IMR-90 (cell line): ENCODE measurements at regions not wholly inside any gene's neighbourhood (a gene's known extent, or its start where the extent isn't known, plus 50 kb on each side); places are given as distances from the start of the nearest gene placed in this dataset.

Source experiments
- CEBPB ChIP-seq: IDR thresholded peaks from 2 replicates; pipeline ENCODE4 v1.6.1; 2012; ENCODE audit warnings: low read depth, low read length, improper control_type of control experiment
- FOS ChIP-seq: fragments of 150-350 bp; IDR thresholded peaks from 2 replicates; pipeline ENCODE4 v1.6.1; 2016; ENCODE audit warnings: low read depth, low read length
- MAFK ChIP-seq: IDR thresholded peaks from 2 replicates; pipeline ENCODE4 v1.6.1; 2012; ENCODE audit warnings: low read depth, low read length, improper control_type of control experiment
- MAZ ChIP-seq: IDR thresholded peaks from 2 replicates; pipeline ENCODE4 v1.6.1; 2012; ENCODE audit warnings: low read depth, mild to moderate bottlenecking, low read length, improper control_type of control experiment, moderate library complexity, borderline replicate concordance
- MXI1 ChIP-seq: IDR thresholded peaks from 2 replicates; pipeline ENCODE4 v1.6.1; 2012; ENCODE audit warnings: low read depth, mild to moderate bottlenecking, low read length, moderate library complexity, borderline replicate concordance
- NFE2L2 ChIP-seq: fragments of 150-350 bp; IDR thresholded peaks from 2 replicates; pipeline ENCODE4 v1.6.1; 2016; ENCODE audit warnings: low read depth, mild to moderate bottlenecking, low read length
- POLR2A ChIP-seq: IDR thresholded peaks from 2 replicates; pipeline ENCODE4 v1.6.1; 2012; ENCODE audit warnings: mild to moderate bottlenecking, low read depth, low read length
- RAD21 ChIP-seq: IDR thresholded peaks from 2 replicates; pipeline ENCODE4 v1.6.1; 2012; ENCODE audit warnings: low read length, improper control_type of control experiment
- RFX5 ChIP-seq: IDR thresholded peaks from 2 replicates; pipeline ENCODE4 v1.8.0; 2012; ENCODE audit warnings: low read depth, mild to moderate bottlenecking, low read length, moderate library complexity
- SMC3 ChIP-seq: fragments of 150-350 bp; IDR thresholded peaks from 2 replicates; pipeline ENCODE4 v1.6.1; 2016; ENCODE audit warnings: low read depth, mild to moderate bottlenecking, antibody characterized with exemption, low read length, moderate library complexity
- TF ChIP-seq, protein P1 (sequence below): conservative IDR thresholded peaks from 2 replicates; pipeline ENCODE4 v1.5.1; 2012; ENCODE audit warnings: mild to moderate bottlenecking, low read depth, low read length, improper control_type of control experiment

GRCh38 chr17:73957564-73957963, 245.9 kb upstream of the RPL38 start:
- TF ChIP-seq, protein P1, sequence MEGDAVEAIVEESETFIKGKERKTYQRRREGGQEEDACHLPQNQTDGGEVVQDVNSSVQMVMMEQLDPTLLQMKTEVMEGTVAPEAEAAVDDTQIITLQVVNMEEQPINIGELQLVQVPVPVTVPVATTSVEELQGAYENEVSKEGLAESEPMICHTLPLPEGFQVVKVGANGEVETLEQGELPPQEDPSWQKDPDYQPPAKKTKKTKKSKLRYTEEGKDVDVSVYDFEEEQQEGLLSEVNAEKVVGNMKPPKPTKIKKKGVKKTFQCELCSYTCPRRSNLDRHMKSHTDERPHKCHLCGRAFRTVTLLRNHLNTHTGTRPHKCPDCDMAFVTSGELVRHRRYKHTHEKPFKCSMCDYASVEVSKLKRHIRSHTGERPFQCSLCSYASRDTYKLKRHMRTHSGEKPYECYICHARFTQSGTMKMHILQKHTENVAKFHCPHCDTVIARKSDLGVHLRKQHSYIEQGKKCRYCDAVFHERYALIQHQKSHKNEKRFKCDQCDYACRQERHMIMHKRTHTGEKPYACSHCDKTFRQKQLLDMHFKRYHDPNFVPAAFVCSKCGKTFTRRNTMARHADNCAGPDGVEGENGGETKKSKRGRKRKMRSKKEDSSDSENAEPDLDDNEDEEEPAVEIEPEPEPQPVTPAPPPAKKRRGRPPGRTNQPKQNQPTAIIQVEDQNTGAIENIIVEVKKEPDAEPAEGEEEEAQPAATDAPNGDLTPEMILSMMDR: no peak
- TF ChIP-seq MAZ (no peak), MXI1 (no peak), POLR2A (no peak), SMC3 (no peak), NFE2L2 (no peak), FOS (no peak), RAD21 (no peak), MAFK (no peak), RFX5 (no peak), CEBPB (no peak)
